HUDEP-2 (cell line): ENCODE measurements at regions not wholly inside any gene's neighbourhood (a gene's known extent, or its start where the extent isn't known, plus 50 kb on each side); places are given as distances from the start of the nearest gene placed in this dataset.

ENCODE experiments used
- DNase-seq, 76 experiments: peaks; one replicate each; lab custom pipeline; 2025; ENCODE audit not compliant: unreplicated experiment in 76 of 76; lab: John Stamatoyannopoulos, UW

DNA sequence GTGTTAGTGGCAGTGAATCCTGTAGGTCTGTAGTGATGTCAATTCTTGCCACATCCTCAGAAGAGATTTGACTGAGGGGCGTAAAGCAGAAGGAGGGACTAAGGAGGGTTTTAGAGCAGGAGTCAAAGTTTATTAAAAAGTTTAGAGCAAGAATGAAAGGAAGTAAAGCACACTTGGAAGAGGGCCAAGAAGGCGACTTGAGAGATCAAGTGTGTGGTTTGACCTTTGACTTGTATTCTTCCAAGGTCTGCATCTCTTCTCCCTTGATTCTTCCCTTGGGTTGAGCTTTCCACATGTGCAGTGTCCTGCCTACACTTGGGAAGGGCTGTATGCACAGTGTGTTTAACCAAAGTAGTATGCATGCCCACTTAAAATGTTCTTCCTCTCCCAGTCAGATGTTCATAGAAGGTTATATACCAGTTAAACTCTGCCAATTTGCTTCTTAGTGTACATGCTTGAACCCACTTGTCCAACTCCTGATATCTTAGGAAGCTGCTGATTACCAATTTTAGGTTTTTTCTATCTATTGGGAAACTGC lies 627.6 kb downstream of the MMUT start:
- no peak for DNase-seq

DNA sequence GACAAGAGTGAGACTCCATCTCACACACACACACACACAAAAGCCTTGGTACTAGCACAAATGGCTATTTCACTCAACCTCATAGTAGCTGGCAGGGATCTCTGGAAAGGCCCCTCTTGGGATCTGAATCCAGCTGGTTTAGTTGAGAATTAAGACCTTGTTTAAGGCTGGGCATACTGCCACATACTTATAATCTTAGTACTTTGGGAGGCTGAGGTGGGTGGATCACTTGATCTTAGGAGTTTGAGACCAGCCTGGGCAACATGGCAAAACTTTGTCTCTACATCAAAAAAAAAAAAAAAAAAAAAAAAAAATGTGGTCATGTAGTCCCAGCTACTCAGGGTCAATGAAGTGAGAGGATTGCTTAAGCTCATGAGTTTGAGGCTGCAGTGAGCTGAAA lies 628.3 kb downstream of the MMUT start:
- DNase-seq = no peak

DNA sequence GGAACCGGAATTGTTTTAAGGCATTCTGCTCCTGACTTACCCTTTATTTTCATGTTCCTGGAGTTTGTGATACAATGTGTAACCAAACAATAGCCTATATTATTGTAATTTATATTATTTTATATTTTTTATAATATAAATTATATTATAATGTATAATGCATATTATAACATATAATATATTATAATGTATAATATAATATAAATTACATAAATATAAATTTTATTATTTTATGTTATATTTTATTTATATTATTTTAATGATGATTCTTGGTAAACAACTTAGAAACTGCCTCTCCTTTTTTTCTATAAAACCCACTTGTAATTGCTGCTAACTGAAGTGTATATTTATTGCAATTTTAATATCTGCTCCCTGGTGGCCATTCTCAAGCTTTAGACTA lies 629.1 kb downstream of the MMUT start:
- no peak for DNase-seq

DNA sequence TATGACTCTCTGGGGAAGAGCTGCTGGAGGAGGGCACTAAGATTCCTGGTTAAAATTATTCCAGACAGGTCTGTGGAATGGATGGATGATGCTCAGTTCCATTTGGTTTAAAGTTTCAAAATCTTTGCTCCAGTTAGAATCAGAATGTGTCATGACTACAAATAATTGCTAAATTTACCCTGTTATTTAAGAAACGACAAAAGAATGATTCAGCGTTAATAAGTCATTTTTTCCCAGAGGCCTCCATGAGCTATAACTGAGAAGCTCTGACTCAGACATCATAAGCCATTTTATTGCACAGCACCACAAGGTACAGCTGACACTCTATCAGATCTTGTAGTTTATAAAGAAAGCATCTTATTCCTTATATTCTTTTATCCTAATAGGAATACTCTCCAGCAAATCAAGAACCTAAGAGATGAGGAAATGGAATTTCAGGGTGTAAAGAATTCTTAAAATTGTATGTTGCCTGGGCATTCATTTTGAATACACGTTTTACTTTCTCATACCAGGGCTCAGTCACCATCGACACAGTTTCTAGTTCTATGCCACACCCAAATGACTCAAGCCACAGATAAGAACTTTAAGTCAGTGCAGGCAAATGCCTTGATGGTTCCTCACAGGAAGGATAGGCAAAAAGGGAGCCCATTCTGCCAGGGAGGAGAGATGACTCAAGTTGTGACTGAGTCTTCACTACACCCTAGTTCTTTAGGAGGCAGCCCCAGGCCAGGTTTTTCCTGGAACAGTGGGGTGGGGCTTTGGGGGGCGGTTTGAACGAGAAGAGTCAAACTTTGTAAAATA lies 636.0 kb downstream of the MMUT start:
- DNase-seq = peak in 49 of 76 experiments; percentile 5 to 78 (median 39)

DNA sequence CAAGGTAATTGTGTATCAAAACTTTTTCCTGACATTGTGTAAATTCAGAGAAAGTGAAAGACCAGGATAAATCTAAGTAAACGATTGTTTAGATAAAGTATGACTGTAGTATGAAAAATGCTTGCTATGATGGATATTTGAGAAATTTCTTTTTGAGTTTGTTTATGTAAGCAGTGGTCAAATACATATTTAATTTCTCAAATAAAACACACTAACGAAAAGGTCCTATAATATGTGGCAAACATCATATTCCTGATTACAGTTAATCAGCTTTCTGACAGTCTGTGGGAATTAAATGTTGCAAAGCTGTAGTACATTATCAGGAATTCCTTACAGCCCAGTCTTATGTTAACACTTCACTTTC lies 636.9 kb downstream of the MMUT start:
- DNase-seq = no peak

DNA sequence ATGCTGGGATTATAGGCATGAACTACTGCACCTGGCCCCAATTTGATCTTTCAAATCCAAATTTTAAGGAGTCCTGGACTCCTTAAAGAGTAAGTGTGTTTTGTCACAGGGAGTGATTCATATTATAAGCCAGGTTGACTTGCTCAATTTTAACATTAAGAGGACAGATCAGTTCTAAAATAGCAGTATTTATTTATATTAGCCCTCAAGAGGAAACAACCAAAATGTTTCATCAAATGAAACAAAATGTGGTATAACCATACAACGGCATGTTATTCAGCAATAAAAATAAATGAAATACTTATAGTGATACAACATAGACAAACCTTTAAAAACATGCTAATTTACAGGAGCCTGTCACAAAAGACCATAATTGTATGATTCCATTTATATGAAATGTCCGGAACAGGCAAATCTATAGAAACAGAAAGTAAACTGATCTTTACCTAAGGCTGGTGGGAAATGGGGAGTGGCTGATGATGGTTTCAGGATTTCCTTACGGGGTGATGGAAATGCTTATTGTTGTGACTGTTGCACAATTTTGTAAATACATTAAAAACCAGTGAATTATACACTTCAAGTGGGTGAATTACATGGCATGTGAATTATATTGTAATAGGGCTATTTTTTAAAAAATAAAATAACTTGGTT lies 637.4 kb downstream of the MMUT start:
- DNase-seq = no peak

DNA sequence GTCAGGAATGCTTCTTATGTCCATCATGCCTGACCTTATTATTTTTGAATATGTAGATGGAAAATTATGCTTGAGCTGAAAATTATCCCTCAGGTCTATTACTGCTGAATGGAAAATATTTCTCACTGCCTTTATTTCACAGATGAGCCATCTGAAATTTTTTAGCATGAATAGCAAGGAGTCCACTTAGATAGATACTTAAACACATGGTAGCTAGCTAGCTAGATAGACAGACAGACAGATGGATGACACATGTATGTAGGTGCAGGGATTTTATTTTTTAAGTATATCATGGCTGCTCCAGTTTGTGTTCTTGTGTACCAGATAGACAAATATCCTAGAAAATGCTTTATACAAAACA lies 645.0 kb downstream of the MMUT start:
- DNase-seq = no peak

DNA sequence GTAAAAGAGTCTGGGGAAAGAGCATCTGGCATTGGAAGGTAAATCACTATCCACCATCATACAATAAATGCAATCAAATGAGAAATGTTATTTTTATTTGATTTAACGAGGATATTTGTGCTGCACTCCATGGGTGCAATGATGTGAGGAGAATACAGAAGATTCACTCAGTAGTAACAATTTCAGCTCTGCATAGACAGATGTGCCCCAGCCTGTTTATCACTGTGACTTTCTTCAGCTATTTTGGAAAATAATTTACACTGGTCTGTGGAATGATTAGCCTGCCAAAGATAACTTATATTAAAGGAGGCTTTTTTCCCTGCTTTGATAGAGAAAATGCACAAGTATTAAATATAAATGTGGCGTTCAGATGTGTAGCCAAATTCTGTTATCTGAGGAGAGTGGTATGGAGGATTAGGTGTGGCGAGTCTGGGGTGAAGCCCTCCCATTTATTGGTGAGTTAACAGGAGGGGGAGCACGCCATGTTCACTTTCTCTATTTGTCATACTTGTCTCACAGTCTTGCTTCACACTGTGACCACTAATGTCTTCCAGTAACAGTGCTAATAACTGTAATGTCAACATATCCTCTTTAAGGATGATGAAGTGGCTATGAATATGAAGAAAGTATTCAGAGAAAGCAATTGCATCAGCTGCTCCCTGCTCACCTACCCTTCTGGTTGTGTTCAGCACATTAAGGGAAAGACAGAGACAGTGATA lies 645.6 kb downstream of the MMUT start:
- DNase-seq = no peak

DNA sequence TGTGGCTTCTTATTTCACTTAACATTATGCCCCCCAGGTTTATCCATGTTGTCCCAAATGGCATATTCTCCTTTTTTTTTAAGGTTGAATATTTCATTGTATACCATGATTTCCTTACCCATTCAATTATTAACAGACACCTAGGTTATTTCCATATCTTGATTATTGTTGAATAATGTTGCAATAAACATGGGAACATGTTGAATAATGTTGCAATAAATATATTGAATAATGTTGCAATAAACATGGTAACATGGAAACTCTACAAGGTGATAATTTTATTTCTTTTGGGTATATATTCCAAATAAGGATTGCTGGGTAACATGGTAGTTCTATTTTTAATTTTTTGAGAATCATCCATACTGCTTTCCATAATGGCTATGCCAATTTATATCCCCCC lies 648.1 kb downstream of the MMUT start:
- no peak for DNase-seq

DNA sequence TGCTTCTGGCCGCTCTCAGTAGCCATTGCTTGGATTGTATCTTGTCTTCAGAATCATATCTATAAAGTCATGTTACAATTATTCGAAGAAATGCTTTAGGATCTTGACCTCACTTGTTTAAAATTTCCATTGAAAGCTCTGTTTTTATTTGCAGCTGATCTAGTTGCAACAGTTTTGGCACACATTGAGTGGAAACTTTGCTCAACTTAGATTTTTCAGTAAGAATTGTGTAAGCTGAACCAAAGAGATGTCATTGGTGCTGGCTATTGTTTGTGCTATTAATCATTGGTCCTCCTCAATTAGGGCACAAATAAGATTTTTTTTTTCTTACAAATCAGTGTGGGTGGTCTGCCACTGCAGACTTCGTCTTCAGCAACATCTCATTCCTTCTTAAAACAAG lies 649.2 kb downstream of the MMUT start:
- DNase-seq = no peak

DNA sequence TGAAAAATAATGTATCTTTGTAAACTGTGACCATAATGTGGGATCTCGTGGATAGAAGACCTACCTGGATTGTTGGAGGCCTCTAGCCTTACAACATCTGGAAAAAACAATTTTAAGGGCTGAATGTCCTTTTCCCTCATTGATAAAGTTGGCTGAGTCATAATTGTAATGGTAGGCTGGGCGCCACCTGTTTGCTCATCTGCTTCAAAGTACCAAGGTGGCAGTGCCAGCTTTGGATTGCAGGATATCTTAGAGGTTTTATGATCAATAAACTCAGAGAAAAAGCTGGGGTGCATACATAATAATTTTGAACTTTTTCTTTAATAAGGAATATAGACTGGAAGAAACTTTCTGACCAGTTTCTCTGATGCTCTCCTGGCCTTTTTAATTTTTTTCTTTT lies 653.4 kb downstream of the MMUT start:
- no peak for DNase-seq

DNA sequence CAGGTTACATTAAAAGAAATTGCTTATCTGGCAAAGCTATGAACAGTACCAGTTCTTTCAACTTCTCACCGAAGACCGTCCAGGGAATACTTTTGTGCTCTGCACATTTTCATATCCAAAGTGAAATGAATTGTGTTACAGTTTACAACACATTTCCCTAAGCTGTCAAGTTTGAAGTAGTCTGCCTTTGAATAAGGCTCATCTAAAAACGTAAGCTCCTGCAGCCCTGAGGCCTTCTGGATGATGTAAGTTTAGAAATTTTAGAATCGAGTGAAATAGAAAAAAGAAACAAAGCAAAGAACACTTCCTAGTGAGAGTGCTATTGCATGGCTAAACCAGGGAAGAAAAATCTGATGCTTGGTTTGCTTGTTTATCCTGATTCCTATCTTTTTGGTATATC lies 653.8 kb downstream of the MMUT start:
- no peak for DNase-seq

DNA sequence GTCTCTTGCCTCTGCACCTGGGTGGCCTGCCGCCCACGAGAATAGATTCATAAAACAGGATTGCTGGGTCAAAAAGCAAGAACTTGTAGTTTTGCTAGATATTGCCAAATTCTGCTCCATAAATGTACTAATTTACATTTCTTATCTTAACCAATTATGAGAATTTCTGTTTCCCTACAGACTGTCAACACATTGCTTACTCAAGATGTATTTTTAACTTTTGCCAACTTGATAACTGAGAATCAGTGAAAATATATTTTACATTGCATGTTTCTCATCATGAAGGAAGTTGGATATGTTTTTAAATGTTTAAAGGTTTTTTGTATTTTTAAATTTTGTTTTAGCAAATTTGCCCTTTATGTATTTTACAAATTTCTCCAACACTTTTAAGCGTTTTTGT lies 664.8 kb downstream of the MMUT start:
- no peak for DNase-seq

DNA sequence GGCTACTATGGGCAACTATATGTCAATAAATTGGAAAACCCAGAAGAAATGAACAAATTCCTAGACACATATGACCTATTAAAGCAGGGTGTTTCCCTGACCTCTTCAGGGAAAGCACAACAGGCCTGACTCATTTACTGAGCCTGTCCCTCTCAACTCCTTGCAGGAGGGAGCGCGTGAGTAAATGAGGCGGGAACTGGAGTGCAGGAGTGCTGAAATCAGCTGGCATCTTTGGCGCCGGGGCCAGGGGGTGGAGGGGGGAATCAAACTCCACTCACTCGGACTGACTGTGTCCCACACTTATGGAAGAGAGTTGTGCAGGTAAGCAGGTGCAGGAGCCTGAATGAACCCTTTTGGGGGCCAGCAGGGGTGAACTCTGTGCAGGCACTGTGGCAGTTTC lies 671.2 kb upstream of the PTCHD4 start:
- DNase-seq = no peak

DNA sequence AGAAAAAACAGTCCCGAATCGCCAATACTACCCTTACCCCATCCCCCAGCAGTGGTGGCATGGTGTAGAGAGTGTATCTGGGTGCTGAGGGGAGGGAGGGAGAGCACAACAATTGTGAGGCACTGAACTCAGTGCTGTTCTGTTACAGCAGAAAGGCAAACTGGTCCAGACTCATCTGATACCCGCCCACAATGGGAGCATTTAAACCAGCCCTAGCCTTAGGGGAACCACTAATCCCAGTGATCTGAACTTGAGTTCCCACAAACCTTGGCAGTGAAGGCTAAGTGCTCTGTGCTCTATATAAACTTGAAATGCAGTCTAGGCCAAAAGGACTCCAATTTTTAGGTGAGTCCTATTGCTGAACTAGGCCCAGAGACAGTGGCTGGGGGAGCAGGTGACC lies 666.4 kb upstream of the PTCHD4 start:
- no peak for DNase-seq

DNA sequence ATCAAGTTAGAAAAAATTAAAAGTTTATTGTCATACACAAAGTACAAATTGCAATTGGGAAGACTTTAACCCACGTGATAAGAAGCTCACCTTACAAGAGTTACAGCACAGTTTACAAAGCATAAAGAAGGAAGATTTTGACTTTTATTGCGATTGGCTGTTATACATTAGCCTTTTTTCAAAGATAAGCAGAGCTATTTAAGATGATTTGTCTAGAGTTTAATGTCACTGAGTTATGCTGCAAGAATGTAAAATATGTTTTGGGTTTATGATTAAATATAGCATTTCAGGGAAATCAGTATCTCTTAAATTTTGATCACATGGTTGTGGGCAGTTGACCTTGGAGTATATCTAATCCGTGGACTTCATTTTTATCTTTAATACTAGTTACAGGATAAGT lies 664.2 kb upstream of the PTCHD4 start:
- no peak for DNase-seq

DNA sequence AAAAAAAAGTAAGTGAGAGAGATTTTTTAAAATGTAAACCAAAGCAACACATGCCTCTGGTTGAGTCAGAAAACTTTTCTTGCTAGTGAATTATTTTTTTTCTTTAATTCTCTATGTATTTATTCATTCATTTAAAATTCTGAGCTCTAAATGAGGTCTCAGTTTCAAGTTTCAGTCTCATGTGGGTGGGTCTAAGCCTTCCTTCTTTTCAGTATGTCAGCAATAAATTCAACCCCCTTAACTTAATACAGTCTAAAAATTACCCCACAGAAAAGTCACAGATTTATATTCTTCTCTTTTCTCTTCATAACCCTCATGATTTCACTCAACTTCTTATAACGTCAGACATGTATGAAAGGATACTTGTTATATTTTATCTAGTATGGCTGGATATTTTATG lies 663.3 kb upstream of the PTCHD4 start:
- DNase-seq = no peak

DNA sequence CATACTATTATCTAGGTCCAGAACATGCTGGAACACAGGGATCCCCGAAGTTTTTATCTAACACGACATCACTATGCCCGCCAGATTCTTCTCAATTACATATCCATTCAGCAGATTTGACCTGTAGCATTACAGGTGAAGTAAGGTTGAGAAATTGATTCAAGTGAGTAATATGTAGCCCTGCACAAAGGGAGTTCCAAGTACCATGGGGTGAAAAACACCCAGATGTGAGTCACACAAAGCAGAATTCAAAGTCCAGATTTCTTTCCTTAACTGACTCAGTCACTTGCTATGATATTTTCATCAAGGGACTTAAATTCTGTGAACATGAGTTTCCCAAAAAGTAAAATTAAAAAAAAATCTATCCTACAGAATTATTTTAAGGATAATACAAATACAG lies 655.4 kb upstream of the PTCHD4 start:
- DNase-seq = no peak

DNA sequence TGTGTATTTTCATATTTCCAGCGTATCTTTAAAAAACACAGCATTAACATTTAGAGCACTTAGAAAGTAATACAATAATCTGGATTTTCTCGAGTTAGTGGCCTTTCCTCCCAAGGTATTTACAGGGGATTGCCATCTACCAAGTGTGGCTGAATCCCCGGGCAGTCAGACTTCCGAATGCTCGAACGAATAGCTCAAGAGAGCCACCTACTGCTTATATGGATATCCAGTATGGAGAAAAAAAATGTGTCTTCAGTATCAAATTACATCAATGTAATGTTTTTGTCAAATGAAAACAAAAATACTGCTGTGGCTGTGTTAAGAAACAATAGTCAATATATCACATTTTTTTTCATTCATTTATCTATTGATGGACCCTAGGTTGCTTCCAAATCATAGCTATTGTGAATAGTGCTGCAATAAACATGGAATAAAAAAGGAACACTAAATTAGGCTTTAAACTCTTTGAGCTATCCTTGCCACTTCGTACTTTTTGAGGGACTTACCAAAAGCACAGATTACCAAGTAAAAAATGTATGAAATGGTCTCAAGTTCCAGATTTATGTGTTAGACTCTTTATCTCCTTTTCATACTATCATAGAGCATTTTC lies 654.5 kb upstream of the PTCHD4 start:
- DNase-seq = peak in 26 of 76 experiments; percentile 2 to 47 (median 19)

DNA sequence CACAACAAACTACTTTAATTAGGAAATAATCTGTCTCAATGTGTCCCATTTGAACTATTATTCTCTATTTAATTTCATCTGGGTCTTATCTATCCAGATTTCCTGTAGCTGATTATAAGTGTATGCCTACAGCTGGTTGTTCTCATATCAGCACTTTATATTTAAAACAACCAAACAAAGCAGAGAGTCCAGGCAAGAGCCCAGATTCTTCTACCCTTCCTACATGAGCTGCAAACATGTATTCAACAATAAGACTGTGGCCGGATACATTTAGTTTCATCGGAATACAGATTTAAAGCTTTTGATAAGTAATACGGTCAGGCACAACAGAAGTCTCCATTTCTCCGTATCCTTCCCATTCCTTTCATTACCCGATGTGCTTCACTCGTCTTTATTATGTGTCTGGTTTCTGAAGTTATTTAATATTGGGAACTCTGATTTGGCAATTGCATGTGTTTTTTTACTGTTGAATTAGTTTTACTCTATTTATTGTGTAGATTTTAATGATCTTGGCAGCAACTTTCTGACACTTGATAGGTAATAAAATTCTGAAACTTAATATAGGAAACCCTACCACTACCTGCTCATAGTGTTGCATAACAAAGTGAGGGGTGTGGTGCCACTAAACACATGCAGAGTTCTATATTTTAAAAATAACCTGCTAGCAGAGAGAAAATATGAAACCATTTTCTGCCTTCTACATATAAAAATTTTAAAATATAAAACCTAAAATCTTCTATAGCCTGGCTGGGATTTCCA lies 653.5 kb upstream of the PTCHD4 start:
- DNase-seq = no peak

DNA sequence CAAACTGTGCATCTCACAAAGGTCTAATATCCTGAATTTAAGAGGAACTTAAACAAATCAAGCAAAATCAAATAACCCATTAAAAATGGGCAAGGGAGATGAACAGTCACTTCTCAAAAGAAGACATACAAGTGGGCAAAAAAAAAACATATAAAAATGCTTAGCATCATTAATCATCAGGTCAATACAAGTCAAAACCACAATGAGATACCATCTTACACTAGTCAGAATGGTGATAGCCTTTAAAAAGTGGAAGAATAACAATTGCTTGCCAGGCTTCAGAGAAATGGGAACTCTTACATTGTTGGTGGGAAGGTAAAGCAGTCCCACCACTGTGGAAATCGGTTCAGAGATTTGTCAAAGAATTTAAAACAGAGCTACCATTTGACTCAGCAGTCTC lies 646.7 kb upstream of the PTCHD4 start:
- no peak for DNase-seq
